Right atrium auricular region (tissue), 2 donors: ENCODE measurements at regions not wholly inside any gene's neighbourhood (a gene's known extent, or its start where the extent isn't known, plus 50 kb on each side); places are given as distances from the start of the nearest gene placed in this dataset.

ENCODE experiments used
- DNase-seq: peaks from one replicate; pipeline ENCODE4 v3.0.0-alpha.2; 2019; ENCODE audit warnings: low spot score
- H3K27ac ChIP-seq, 2 donors: fragments of 200-600 bp; sonication (generic); 1 replicate in 1 of 2; 2 replicates in 1 of 2; pipeline ENCODE4 v1.5.1; 2016 to 2019
- H3K27me3 ChIP-seq, 2 donors: fragments of 200-600 bp; sonication (generic); one replicate each; pipeline versions ENCODE4 v1.5.1 to v1.6.0; 2017 to 2019
- H3K36me3 ChIP-seq: fragments of 200-600 bp; sonication (generic); one replicate; pipeline ENCODE4 v1.5.1; 2016
- H3K4me1 ChIP-seq, 2 donors: fragments of 200-600 bp; sonication (generic); one replicate each; pipeline versions ENCODE4 v1.5.1 to v1.6.0; 2017 to 2019
- H3K4me3 ChIP-seq, 2 donors: fragments of 200-600 bp; sonication (generic); 1 replicate in 1 of 2; 2 replicates in 1 of 2; pipeline ENCODE4 v1.5.1; 2017 to 2019; ENCODE audit warnings: mild to moderate bottlenecking in 1 of 2, moderate library complexity in 1 of 2
- H3K9me3 ChIP-seq, 2 donors: fragments of 200-600 bp; sonication (generic); one replicate each; pipeline ENCODE4 v1.5.1; 2019
- CTCF ChIP-seq, 2 donors: fragments of 200-600 bp; sonication (generic); IDR thresholded peaks; one replicate each; pipeline ENCODE4 v1.5.1; 2019; ENCODE audit warnings: antibody characterized with exemption in 2 of 2

- Histone ChIP-seq H3K27ac (no peak overlapping the region), H3K27me3 (no peaks in the 10 kb centered on the region), H3K4me3 (no peak overlapping the region), H3K9me3 (no peaks in the 10 kb centered on the region), H3K36me3 (no peaks in the 10 kb centered on the region), H3K4me1 (no peaks in the 10 kb centered on the region)
- TF ChIP-seq CTCF (IDR thresholded peaks at IDR 0.05), result no peak
- no peak for DNase-seq
Observed at GRCh38 chr5:33068786-33069185, 357.7 kb downstream of the NPR3 start.

GRCh38 chr5:33072296-33072695, 361.2 kb downstream of the NPR3 start:
- H3K9me3 ChIP-seq, result no peaks in the 10 kb centered on the region
- DNase-seq, result no peak
- no peak for TF ChIP-seq CTCF (IDR thresholded peaks at IDR 0.05)
- no peak overlapping the region for H3K4me3 ChIP-seq
- H3K4me1 ChIP-seq, result no peaks in the 10 kb centered on the region
- H3K27me3 ChIP-seq, result no peaks in the 10 kb centered on the region
- H3K36me3 ChIP-seq, result no peaks in the 10 kb centered on the region
- H3K27ac ChIP-seq, result no peak overlapping the region

- TF ChIP-seq CTCF (IDR thresholded peaks at IDR 0.05), result no peak
- Histone ChIP-seq H3K27ac (no peak overlapping the region), H3K9me3 (no peaks in the 10 kb centered on the region), H3K27me3 (no peaks in the 10 kb centered on the region), H3K36me3 (no peaks in the 10 kb centered on the region), H3K4me1 (no peaks in the 10 kb centered on the region), H3K4me3 (no peak overlapping the region)
- DNase-seq, result no peak
Observed at GRCh38 chr5:33072726-33073125, 361.6 kb downstream of the NPR3 start.

- H3K36me3 ChIP-seq, result no peaks in the 10 kb centered on the region
- H3K4me3 ChIP-seq, result no peak overlapping the region
- H3K27ac ChIP-seq, result no peak overlapping the region
- no peak for TF ChIP-seq CTCF (IDR thresholded peaks at IDR 0.05)
- H3K9me3 ChIP-seq, result no peaks in the 10 kb centered on the region
- no peaks in the 10 kb centered on the region for H3K4me1 ChIP-seq
- no peak for DNase-seq
- H3K27me3 ChIP-seq, result no peaks in the 10 kb centered on the region
Observed at GRCh38 chr5:33073881-33074327, 362.8 kb downstream of the NPR3 start.

GRCh38 chr5:33074548-33074947, 363.4 kb downstream of the NPR3 start:
- Histone ChIP-seq H3K27ac (no peak overlapping the region), H3K4me1 (no peaks in the 10 kb centered on the region), H3K9me3 (no peaks in the 10 kb centered on the region), H3K27me3 (no peaks in the 10 kb centered on the region), H3K4me3 (no peak overlapping the region), H3K36me3 (no peaks in the 10 kb centered on the region)
- no peak for TF ChIP-seq CTCF (IDR thresholded peaks at IDR 0.05)
- DNase-seq, result no peak

GRCh38 chr5:33075731-33076130, 364.6 kb downstream of the NPR3 start:
- DNase-seq, result no peak

More at GRCh38 chr5:33075731-33076130, 364.6 kb downstream of the NPR3 start:
- TF ChIP-seq CTCF (IDR thresholded peaks at IDR 0.05), result no peak
- no peak overlapping the region for H3K27ac ChIP-seq
- no peaks in the 10 kb centered on the region for H3K9me3 ChIP-seq
- no peaks in the 10 kb centered on the region for H3K36me3 ChIP-seq
- H3K4me3 ChIP-seq, result no peak overlapping the region
- no peaks in the 10 kb centered on the region for H3K4me1 ChIP-seq
- H3K27me3 ChIP-seq, result no peaks in the 10 kb centered on the region
